ENCODE measurements at regions not wholly inside any gene's neighbourhood (a gene's known extent, or its start where the extent isn't known, plus 50 kb on each side); places are given as distances from the start of the nearest gene placed in this dataset.

DNA sequence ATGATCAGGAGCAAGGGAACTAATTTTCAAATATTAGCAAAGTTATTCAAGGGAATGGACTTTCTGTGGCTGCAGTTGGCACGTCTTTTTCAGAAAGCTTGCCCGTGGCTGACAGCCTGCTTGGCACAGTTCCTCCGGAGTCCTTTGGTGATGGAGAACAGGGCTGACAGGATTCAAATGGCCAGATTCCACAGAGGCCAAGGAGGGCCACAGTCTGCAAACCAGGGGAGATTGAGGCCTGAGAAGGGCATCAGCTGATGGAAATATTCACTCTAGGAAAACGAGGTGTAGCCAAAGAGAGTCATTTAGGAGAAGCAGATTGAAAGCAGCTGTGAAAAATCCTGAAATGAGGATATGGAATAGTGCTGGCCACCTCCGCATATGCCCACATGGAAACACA, 178.3 kb downstream of the EMP1 start:
- TF ChIP-seq CTCF (IDR thresholded peaks at IDR 0.05) = no peak
- Mint-ChIP-seq H3K4me1 (ENCODE audit: unreplicated experiment) (peaks cover 2% of the 10 kb centered on the region), H3K36me3 (ENCODE audit: unreplicated experiment) (no peaks in the 10 kb centered on the region), H3K27ac (ENCODE audit: unreplicated experiment) (no peak overlapping the region), H3K9me3 (ENCODE audit: unreplicated experiment) (peaks cover 4% of the 10 kb centered on the region), H3K27me3 (ENCODE audit: unreplicated experiment) (peaks cover 26% of the 10 kb centered on the region), H3K4me3 (ENCODE audit: unreplicated experiment) (no peak overlapping the region)
- DNase-seq (ENCODE audit: extremely low spot score, unreplicated experiment) = no peak

- TF ChIP-seq CTCF (IDR thresholded peaks at IDR 0.05) = no peak
- Mint-ChIP-seq H3K9me3 (ENCODE audit: unreplicated experiment) (peaks cover 4% of the 10 kb centered on the region), H3K27me3 (ENCODE audit: unreplicated experiment) (peaks cover 26% of the 10 kb centered on the region), H3K27ac (ENCODE audit: unreplicated experiment) (no peak overlapping the region), H3K4me3 (ENCODE audit: unreplicated experiment) (no peak overlapping the region), H3K4me1 (ENCODE audit: unreplicated experiment) (peaks cover 2% of the 10 kb centered on the region), H3K36me3 (ENCODE audit: unreplicated experiment) (no peaks in the 10 kb centered on the region)
- DNase-seq (ENCODE audit: extremely low spot score, unreplicated experiment) = no peak
These were observed 177.3 kb downstream of the EMP1 start for GRCh38 chr12:13373803-13374202.

DNA sequence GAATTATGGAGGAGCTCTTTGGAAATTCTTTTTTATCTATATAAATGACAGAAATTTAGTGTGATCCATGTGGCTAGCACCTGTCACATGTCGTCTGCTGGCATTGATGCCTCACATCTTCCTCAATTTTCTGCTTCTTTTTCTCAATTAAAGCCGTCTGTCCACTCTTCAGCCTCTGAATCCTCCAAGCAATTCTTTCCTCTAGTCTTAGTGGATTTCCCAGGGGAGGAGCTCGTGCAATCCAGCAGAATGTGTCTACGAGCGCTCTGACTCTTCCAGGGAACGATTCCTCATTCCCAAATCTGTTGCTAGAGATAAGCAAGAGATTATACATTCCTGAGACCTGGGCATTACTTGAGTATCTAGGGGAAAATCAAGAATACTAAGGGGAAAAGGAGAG, 176.6 kb downstream of the EMP1 start:
- no peak overlapping the region for H3K27ac Mint-ChIP-seq (ENCODE audit: unreplicated experiment)
- peaks cover 26% of the 10 kb centered on the region for H3K27me3 Mint-ChIP-seq (ENCODE audit: unreplicated experiment)
- no peaks in the 10 kb centered on the region for H3K36me3 Mint-ChIP-seq (ENCODE audit: unreplicated experiment)
- H3K4me3 Mint-ChIP-seq (ENCODE audit: unreplicated experiment) = no peak overlapping the region
- peaks cover 4% of the 10 kb centered on the region for H3K9me3 Mint-ChIP-seq (ENCODE audit: unreplicated experiment)
- no peak for TF ChIP-seq CTCF (IDR thresholded peaks at IDR 0.05)
- DNase-seq (ENCODE audit: extremely low spot score, unreplicated experiment) = no peak
- peaks cover 2% of the 10 kb centered on the region for H3K4me1 Mint-ChIP-seq (ENCODE audit: unreplicated experiment)

DNA sequence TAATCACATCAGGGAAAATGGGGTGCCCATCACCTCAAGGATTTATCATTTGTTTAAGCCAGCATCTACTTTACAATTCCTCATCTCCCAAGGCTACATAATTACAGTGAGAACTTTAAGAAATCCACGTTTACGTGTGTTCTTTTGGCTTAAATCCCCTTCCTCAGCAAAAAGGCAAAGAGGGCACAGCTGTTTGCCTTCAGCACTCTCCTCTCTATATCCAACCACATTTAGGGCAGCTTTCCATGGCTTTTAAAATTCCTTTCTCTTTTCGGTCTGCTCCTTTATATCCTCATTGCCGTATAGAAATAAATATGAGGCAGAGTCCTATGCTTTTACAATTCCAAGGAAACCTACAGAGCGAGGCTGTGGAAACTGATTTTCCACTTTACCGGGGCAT, 175.9 kb downstream of the EMP1 start:
- peaks cover 26% of the 10 kb centered on the region for H3K27me3 Mint-ChIP-seq (ENCODE audit: unreplicated experiment)
- no peaks in the 10 kb centered on the region for H3K9me3 Mint-ChIP-seq (ENCODE audit: unreplicated experiment)
- H3K36me3 Mint-ChIP-seq (ENCODE audit: unreplicated experiment) = no peaks in the 10 kb centered on the region
- peaks cover 2% of the 10 kb centered on the region for H3K4me1 Mint-ChIP-seq (ENCODE audit: unreplicated experiment)
- no peak for DNase-seq (ENCODE audit: extremely low spot score, unreplicated experiment)
- no peak overlapping the region for H3K27ac Mint-ChIP-seq (ENCODE audit: unreplicated experiment)
- TF ChIP-seq CTCF (IDR thresholded peaks at IDR 0.05) = no peak
- H3K4me3 Mint-ChIP-seq (ENCODE audit: unreplicated experiment) = no peak overlapping the region

DNA sequence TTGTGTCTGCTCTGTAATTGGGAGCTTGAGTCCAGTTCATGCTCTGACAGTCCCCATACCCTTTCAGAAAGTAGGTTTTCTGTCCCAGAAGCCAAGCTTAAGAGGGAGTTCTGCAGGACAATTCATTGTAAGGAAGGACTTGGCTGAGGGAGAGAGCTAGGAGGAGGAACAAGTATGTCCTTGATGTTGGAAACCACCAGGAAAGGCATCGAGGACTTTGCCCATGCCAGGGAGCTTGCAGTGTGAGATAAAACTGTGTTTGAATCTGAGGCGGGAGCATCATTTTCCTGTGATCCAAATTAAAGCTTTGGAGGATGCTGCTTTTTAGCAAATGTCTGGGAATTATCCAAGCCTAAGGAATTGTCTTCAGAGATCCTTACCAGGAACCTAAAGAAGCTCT, 175.3 kb downstream of the EMP1 start:
- Mint-ChIP-seq H3K9me3 (ENCODE audit: unreplicated experiment) (no peaks in the 10 kb centered on the region), H3K27me3 (ENCODE audit: unreplicated experiment) (peaks cover 26% of the 10 kb centered on the region), H3K4me3 (ENCODE audit: unreplicated experiment) (no peak overlapping the region), H3K27ac (ENCODE audit: unreplicated experiment) (no peak overlapping the region), H3K36me3 (ENCODE audit: unreplicated experiment) (no peaks in the 10 kb centered on the region), H3K4me1 (ENCODE audit: unreplicated experiment) (no peaks in the 10 kb centered on the region)
- DNase-seq (ENCODE audit: extremely low spot score, unreplicated experiment) = no peak
- TF ChIP-seq CTCF (IDR thresholded peaks at IDR 0.05) = no peak

Data from osteocyte (in vitro differentiated cells).